ENCODE measurements at regions not wholly inside any gene's neighbourhood (a gene's known extent, or its start where the extent isn't known, plus 50 kb on each side); places are given as distances from the start of the nearest gene placed in this dataset.
"Not testable (repeated sequence)": the region's sequence is repeated elsewhere in the genome, so short reads cannot be mapped to it uniquely, and the experiment has no call there.

GRCh38 chr6:78631976-78632375 is 235.4 kb upstream of the IRAK1BP1 start:
- TF ChIP-seq, protein P1, sequence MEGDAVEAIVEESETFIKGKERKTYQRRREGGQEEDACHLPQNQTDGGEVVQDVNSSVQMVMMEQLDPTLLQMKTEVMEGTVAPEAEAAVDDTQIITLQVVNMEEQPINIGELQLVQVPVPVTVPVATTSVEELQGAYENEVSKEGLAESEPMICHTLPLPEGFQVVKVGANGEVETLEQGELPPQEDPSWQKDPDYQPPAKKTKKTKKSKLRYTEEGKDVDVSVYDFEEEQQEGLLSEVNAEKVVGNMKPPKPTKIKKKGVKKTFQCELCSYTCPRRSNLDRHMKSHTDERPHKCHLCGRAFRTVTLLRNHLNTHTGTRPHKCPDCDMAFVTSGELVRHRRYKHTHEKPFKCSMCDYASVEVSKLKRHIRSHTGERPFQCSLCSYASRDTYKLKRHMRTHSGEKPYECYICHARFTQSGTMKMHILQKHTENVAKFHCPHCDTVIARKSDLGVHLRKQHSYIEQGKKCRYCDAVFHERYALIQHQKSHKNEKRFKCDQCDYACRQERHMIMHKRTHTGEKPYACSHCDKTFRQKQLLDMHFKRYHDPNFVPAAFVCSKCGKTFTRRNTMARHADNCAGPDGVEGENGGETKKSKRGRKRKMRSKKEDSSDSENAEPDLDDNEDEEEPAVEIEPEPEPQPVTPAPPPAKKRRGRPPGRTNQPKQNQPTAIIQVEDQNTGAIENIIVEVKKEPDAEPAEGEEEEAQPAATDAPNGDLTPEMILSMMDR (IDR thresholded peaks at IDR 0.05) = no peak
- Mint-ChIP-seq H3K36me3 (ENCODE audit: low read depth) (no peaks in the 10 kb centered on the region), H3K9me3 (no peaks in the 10 kb centered on the region), H3K27ac (no peak overlapping the region), H3K4me3 (no peak overlapping the region), H3K27me3 (ENCODE audit: low read depth, poor library complexity) (no peaks in the 10 kb centered on the region), H3K4me1 (no peaks in the 10 kb centered on the region)
- DNase-seq = no peak

- no peak for DNase-seq
- no peak overlapping the region for H3K27ac Mint-ChIP-seq
- H3K27me3 Mint-ChIP-seq (ENCODE audit: low read depth, poor library complexity) = no peaks in the 10 kb centered on the region
- TF ChIP-seq, protein P1 (IDR thresholded peaks at IDR 0.05) = no peak
- H3K9me3 Mint-ChIP-seq = peaks cover 17% of the 10 kb centered on the region
- no peaks in the 10 kb centered on the region for H3K4me1 Mint-ChIP-seq
- H3K4me3 Mint-ChIP-seq = no peak overlapping the region
- no peaks in the 10 kb centered on the region for H3K36me3 Mint-ChIP-seq (ENCODE audit: low read depth)
These were observed 227.9 kb upstream of the IRAK1BP1 start for GRCh38 chr6:78639111-78640110.

DNA sequence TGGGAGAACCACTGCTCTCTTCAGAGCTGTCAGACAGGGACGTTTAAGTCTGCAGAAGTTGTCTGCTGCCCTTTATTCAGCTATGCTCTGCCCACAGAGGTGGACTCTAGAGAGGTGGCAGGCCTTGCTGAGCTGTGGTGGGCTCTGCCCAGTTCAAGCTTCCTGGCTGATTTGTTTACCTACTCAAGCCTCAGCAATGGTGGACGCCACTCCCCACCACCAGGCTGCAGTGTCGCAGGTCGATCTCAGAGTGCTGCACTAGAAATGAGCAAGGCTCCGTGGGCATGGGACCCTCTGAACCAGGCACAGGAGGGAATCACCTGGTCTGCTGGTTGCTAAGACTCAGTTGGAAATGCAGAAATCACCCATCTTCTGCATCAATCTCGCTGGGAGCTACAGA is 223.4 kb upstream of the IRAK1BP1 start:
- not testable (repeated sequence) for H3K36me3 Mint-ChIP-seq (ENCODE audit: low read depth); H3K4me3 Mint-ChIP-seq; H3K4me1 Mint-ChIP-seq; H3K27me3 Mint-ChIP-seq (ENCODE audit: low read depth, poor library complexity); H3K27ac Mint-ChIP-seq; DNase-seq
- peaks cover 33% of the 10 kb centered on the region for H3K9me3 Mint-ChIP-seq

GRCh38 chr6:78646542-78647415 is 220.6 kb upstream of the IRAK1BP1 start:
- DNase-seq = peak; percentile 11
- H3K36me3 Mint-ChIP-seq (ENCODE audit: low read depth); H3K27me3 Mint-ChIP-seq (ENCODE audit: low read depth, poor library complexity); H3K4me1 Mint-ChIP-seq; H3K4me3 Mint-ChIP-seq; H3K27ac Mint-ChIP-seq: not testable (repeated sequence)
- peaks cover 35% of the 10 kb centered on the region for H3K9me3 Mint-ChIP-seq

DNA sequence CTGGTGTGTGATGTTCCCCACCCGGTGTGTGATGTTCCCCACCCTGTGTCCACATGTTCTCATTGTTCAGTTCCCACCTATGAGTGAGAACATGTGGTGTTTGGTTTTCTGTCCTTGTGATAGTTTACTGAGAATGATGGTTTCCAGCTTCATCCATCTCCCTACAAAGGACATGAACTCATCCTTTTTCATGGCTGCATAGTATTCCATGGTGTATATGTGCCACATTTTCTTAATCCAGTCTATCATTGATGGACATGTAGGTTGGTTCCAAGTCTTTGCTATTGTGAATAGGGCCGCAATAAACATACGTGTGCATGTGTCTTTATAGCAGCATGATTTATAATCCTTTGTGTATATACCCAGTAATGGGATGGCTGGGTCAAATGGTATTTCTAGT is 201.5 kb upstream of the IRAK1BP1 start:
- not testable (repeated sequence) for H3K36me3 Mint-ChIP-seq (ENCODE audit: low read depth); H3K27ac Mint-ChIP-seq; H3K9me3 Mint-ChIP-seq; DNase-seq; H3K4me1 Mint-ChIP-seq; H3K27me3 Mint-ChIP-seq (ENCODE audit: low read depth, poor library complexity); H3K4me3 Mint-ChIP-seq

- TF ChIP-seq, protein P1 (IDR thresholded peaks at IDR 0.05) = no peak
- H3K27ac Mint-ChIP-seq = no peak overlapping the region
- no peak overlapping the region for H3K4me3 Mint-ChIP-seq
- no peaks in the 10 kb centered on the region for H3K27me3 Mint-ChIP-seq (ENCODE audit: low read depth, poor library complexity)
- H3K36me3 Mint-ChIP-seq (ENCODE audit: low read depth) = no peaks in the 10 kb centered on the region
- no peaks in the 10 kb centered on the region for H3K4me1 Mint-ChIP-seq
- DNase-seq = no peak
- no peaks in the 10 kb centered on the region for H3K9me3 Mint-ChIP-seq
These were observed 200.6 kb upstream of the IRAK1BP1 start for GRCh38 chr6:78666764-78667163.

GRCh38 chr6:78670156-78670555 is 197.2 kb upstream of the IRAK1BP1 start:
- H3K27me3 Mint-ChIP-seq (ENCODE audit: low read depth, poor library complexity) = no peaks in the 10 kb centered on the region
- H3K9me3 Mint-ChIP-seq = peaks cover 4% of the 10 kb centered on the region
- TF ChIP-seq, protein P1 (IDR thresholded peaks at IDR 0.05) = no peak
- H3K4me3 Mint-ChIP-seq = no peak overlapping the region
- no peak overlapping the region for H3K27ac Mint-ChIP-seq
- DNase-seq = no peak
- H3K4me1 Mint-ChIP-seq = no peaks in the 10 kb centered on the region
- H3K36me3 Mint-ChIP-seq (ENCODE audit: low read depth) = no peaks in the 10 kb centered on the region
